K562 (cell line): ENCODE measurements at regions not wholly inside any gene's neighbourhood (a gene's known extent, or its start where the extent isn't known, plus 50 kb on each side); places are given as distances from the start of the nearest gene placed in this dataset.

Experiments
- ATAC-seq: fragments of 200-7000 bp; cut with Tn5 transposase; 3 replicates; pipeline ENCODE4 v1.9.1; 2020; ENCODE audit warnings: moderate library complexity
- BruUV-seq: library from RNA; stranded (reverse); fragments of 400-500 nt; replicated peaks from 2 replicates; lab custom pipeline; 2021; lab: Mats Ljungman, UMichigan
- CTCF ChIA-PET: fragments of 300-600 bp; formaldehyde crosslinking; extraction: SDS; loops from one replicate; lab custom pipeline; 2021; ENCODE audit warnings: low intra/inter-chr PET ratio; lab: Yijun Ruan, JAX
- POLR2A ChIA-PET: fragments of 300-600, 350-650 bp; sonication (Branson Sonifier 250); formaldehyde crosslinking; extraction: SDS; loops from one replicate; lab custom pipeline; 2021; ENCODE audit warnings: antibody characterized with exemption, inconsistent platforms; lab: Yijun Ruan, JAX
- DNase-seq, 4 experiments: peaks; one replicate each; pipeline versions ENCODE4 v3.0.0 to v3.0.0-alpha.2; 2011 to 2018; ENCODE audit warnings: low spot score in 3 of 4, mixed read lengths in 3 of 4; ENCODE audit errors: extremely low read depth in 1 of 4
- FAIRE-seq: peaks from 2 replicates; lab custom pipeline; 2011; peaks lifted over from hg19 to GRCh38; lab: Jason Lieb, UNC
- H2AFZ ChIP-seq: 2 replicates; pipeline ENCODE4 v1.6.0; 2011; ENCODE audit warnings: low read depth, low read length, control low read depth, inconsistent platforms
- H3K27ac ChIP-seq: fragments of 200-600 bp; 3 replicates; pipeline ENCODE4 v1.8.0; 2011; ENCODE audit warnings: low read depth, mild to moderate bottlenecking, control low read depth, inconsistent platforms, low read length, moderate library complexity, mixed read lengths; ENCODE audit errors: extremely low read depth
- H3K27me3 ChIP-seq, 2 experiments: fragments of 300-600 bp in 1 of 2; 2 replicates in 1 of 2; 3 replicates in 1 of 2; pipeline versions ENCODE4 v1.6.0 to v1.8.0; 2011; ENCODE audit warnings: inconsistent platforms in 2 of 2, low read length in 2 of 2, mild to moderate bottlenecking in 1 of 2, mixed read lengths in 1 of 2, moderate library complexity in 1 of 2; ENCODE audit not compliant: control insufficient read depth in 2 of 2, insufficient read depth in 2 of 2
- H3K36me3 ChIP-seq: fragments of 300-600 bp; 3 replicates; pipeline ENCODE4 v1.8.0; 2011; ENCODE audit warnings: mild to moderate bottlenecking, low read length, inconsistent platforms; ENCODE audit not compliant: control insufficient read depth, insufficient read depth
- H3K4me1 ChIP-seq, 2 experiments: fragments of 200-600 bp in 1 of 2; replicated peaks in 1 of 2; 2 replicates in 1 of 2; 3 replicates in 1 of 2; pipeline versions ENCODE4 v1.5.1 to v1.8.0; 2011; ENCODE audit warnings: inconsistent platforms in 2 of 2, low read length in 2 of 2, mild to moderate bottlenecking in 1 of 2, mixed read lengths in 1 of 2, moderate library complexity in 1 of 2; ENCODE audit not compliant: control insufficient read depth in 2 of 2, insufficient read depth in 2 of 2
- H3K4me2 ChIP-seq: 2 replicates; pipeline ENCODE4 v1.6.1; 2011; ENCODE audit warnings: low read length, control low read depth, inconsistent platforms, mixed read lengths; ENCODE audit not compliant: insufficient read depth
- H3K4me3 ChIP-seq: fragments of 200-600 bp; sonication (generic), shearing (Covaris generic); 2 replicates; pipeline ENCODE4 v1.5.1; 2016; ENCODE audit warnings: control low read depth, inconsistent platforms
- H3K79me2 ChIP-seq: fragments of 200-600 bp; 3 replicates; pipeline ENCODE4 v1.8.0; 2011; ENCODE audit warnings: low read length, inconsistent platforms; ENCODE audit not compliant: control insufficient read depth, insufficient read depth
- H3K9ac ChIP-seq, 2 experiments: 2 replicates each; pipeline versions ENCODE4 v1.6.0 to v1.6.1; 2011; ENCODE audit warnings: low read depth in 2 of 2, low read length in 2 of 2, control low read depth in 1 of 2, inconsistent platforms in 1 of 2, mild to moderate bottlenecking in 1 of 2, mixed read lengths in 1 of 2; ENCODE audit not compliant: insufficient read depth in 1 of 2
- H3K9me1 ChIP-seq: one replicate; pipeline ENCODE4 v1.6.0; 2011; ENCODE audit warnings: inconsistent platforms, mild to moderate bottlenecking, low read length, moderate library complexity; ENCODE audit not compliant: control insufficient read depth, insufficient read depth
- H3K9me3 ChIP-seq: replicated peaks from 2 replicates; pipeline ENCODE4 v1.5.1; 2011; ENCODE audit warnings: low read depth, low read length, inconsistent platforms; ENCODE audit not compliant: control insufficient read depth, insufficient read depth
- H4K20me1 ChIP-seq: replicated peaks from 2 replicates; pipeline ENCODE4 v1.6.1; 2011; ENCODE audit warnings: low read length, inconsistent platforms, mixed read lengths; ENCODE audit not compliant: control insufficient read depth, insufficient read depth
- BDP1 ChIP-seq: IDR thresholded peaks from 3 replicates; pipeline ENCODE4 v1.6.1; 2011; ENCODE audit not compliant: insufficient read length, insufficient read depth
- HBP1 ChIP-seq: fragments of 450-650 bp; formaldehyde crosslinking; IDR thresholded peaks from 2 replicates; pipeline ENCODE4 v1.4.0; 2022; ENCODE audit warnings: missing genetic modification characterization
- HDAC3 ChIP-seq: fragments of 450-650 bp; IDR thresholded peaks from 2 replicates; pipeline ENCODE4 v1.6.1; 2018; ENCODE audit warnings: borderline replicate concordance, mild to moderate bottlenecking, moderate library complexity; ENCODE audit not compliant: partially characterized antibody
- LEF1 ChIP-seq: fragments of 450-650 bp; IDR thresholded peaks from 2 replicates; pipeline ENCODE4 v1.6.1; 2016; ENCODE audit warnings: mild to moderate bottlenecking
- NR2F6 ChIP-seq: fragments of 450-650 bp; formaldehyde crosslinking; IDR thresholded peaks from 2 replicates; pipeline ENCODE4 v1.4.0; 2020; ENCODE audit warnings: mild to moderate bottlenecking
- PHF8 ChIP-seq: fragments of 200-600 bp; sonication (generic); IDR thresholded peaks from 2 replicates; pipeline ENCODE4 v1.6.1; 2012; ENCODE audit warnings: mixed run types, mild to moderate bottlenecking, inconsistent platforms, low read length, moderate library complexity, borderline replicate concordance
- POLR3A ChIP-seq: IDR thresholded peaks from 2 replicates; pipeline ENCODE4 v1.6.1; 2011; ENCODE audit warnings: borderline replicate concordance, mild to moderate bottlenecking, moderate library complexity; ENCODE audit not compliant: insufficient read length, insufficient read depth; ENCODE audit errors: extremely low read depth
- SRSF7 ChIP-seq: fragments of 200-400 bp; formaldehyde crosslinking; optimal IDR thresholded peaks from 2 replicates; pipeline ENCODE3; 2017; ENCODE audit warnings: mild to moderate bottlenecking, low read depth, low read length
- ZNF717 ChIP-seq: fragments of 250-450 bp; sonication (Bioruptor Pico); IDR thresholded peaks from 2 replicates; pipeline ENCODE4 v1.5.0; 2021
- ZNF740 ChIP-seq, 3 experiments: fragments of 200-800 bp in 1 of 3; sonication (Bioruptor generic) in 1 of 3; sonication (generic) in 1 of 3; formaldehyde crosslinking in 1 of 3; IDR thresholded peaks; 2 replicates each; pipeline versions ENCODE4 v1.6.1 to v1.8.0; 2016 to 2022; ENCODE audit warnings: mild to moderate bottlenecking in 2 of 3, missing compliant biosample characterization in 2 of 3, missing genetic modification characterization in 2 of 3, missing genetic modification reagents in 1 of 3
- WGBS: fragments of 100-300 bp; shearing (Covaris generic); methylation state at CpG from one replicate; pipeline ENCODE4 v1.1.6; 2016; ENCODE audit warnings: low coverage, mixed read lengths; ENCODE audit not compliant: insufficient coverage; ENCODE audit errors: missing lambda C conversion rate; 5-methylcytosine and 5-hydroxymethylcytosine counted together
- in situ Hi-C: fragments of 300-500 bp; cut with MboI; formaldehyde crosslinking; loops from 4 replicates; pipeline ENCODE4 v1.15.0; 2018; ENCODE audit warnings: inconsistent platforms, mixed read lengths
- intact Hi-C: fragments of 100-400 bp; cut with micrococcal nuclease; formaldehyde crosslinking; loops from 2 replicates; pipeline ENCODE4 v1.14.2; 2022

GRCh38 chr1:55860798-55861519, 645.8 kb upstream of the USP24 start (continued):
- no peak for TF ChIP-seq HBP1
- no peak for TF ChIP-seq PHF8
- no peak for TF ChIP-seq POLR3A
- TF ChIP-seq SRSF7 = no peak
- TF ChIP-seq ZNF717 = no peak
- TF ChIP-seq, all 486 proteins: peak for 0

- FAIRE-seq (no peak), DNase-seq (no peak), ATAC-seq (no peak)
- TF ChIP-seq BDP1 (no peak), LEF1 (no peak), ZNF740 (CRISPR knock-in tag; IDR thresholded peaks at IDR 0.05) (no peak), ZNF740 (tag; IDR thresholded peaks at IDR 0.05) (no peak), NR2F6 (no peak), HDAC3 (no peak)
- no peak overlapping the region for H2AFZ ChIP-seq
- H3K4me1 ChIP-seq = no peaks in the 10 kb centered on the region
- H3K27ac ChIP-seq = no peak overlapping the region
- in situ Hi-C loops = no loop called here
- intact Hi-C loops = no loop called here
- no peaks in the 10 kb centered on the region for H3K9me3 ChIP-seq
- no peak overlapping the region for H3K4me3 ChIP-seq
- BruUV-seq = no TSS peak
- H3K79me2 ChIP-seq = no peaks in the 10 kb centered on the region
- POLR2A ChIA-PET = interaction anchor here (0.7 kb wide), 1 partner anchor 173 kb away, joined by 3 read pairs; no protein-coding TSS in a partner anchor
- no peaks in the 10 kb centered on the region for H3K9me1 ChIP-seq
- H3K36me3 ChIP-seq = no peaks in the 10 kb centered on the region
- H4K20me1 ChIP-seq = no peaks in the 10 kb centered on the region
- H3K27me3 ChIP-seq = no peaks in the 10 kb centered on the region
- WGBS = 0% methylated on average over 1 of the region's 1 CpG
- H3K4me2 ChIP-seq = no peak overlapping the region
- CTCF ChIA-PET = no interaction called here
- no peak overlapping the region for H3K9ac ChIP-seq
Observed at GRCh38 chr1:55860326-55860725, 645.2 kb upstream of the USP24 start.
